ENCODE measurements at regions not wholly inside any gene's neighbourhood (a gene's known extent, or its start where the extent isn't known, plus 50 kb on each side); places are given as distances from the start of the nearest gene placed in this dataset.
"Not testable (repeated sequence)": the region's sequence is repeated elsewhere in the genome, so short reads cannot be mapped to it uniquely, and the experiment has no call there.

- no peak for TF ChIP-seq CTCF (IDR thresholded peaks at IDR 0.05)
- TF ChIP-seq POLR2A (IDR thresholded peaks at IDR 0.05) = no peak
- 54 to 58% methylated on average over 2 of the region's 2 CpGs for WGBS, 2 donors
- Histone ChIP-seq H3K9me3 (no peaks in the 10 kb centered on the region), H3K4me3 (replicated peaks in 1 of 3) (no peak overlapping the region), H3K36me3 (no peaks in the 10 kb centered on the region), H3K4me1 (no peaks in the 10 kb centered on the region), H3K27me3 (no peaks in the 10 kb centered on the region), H3K27ac (no peak overlapping the region)
- intact Hi-C loops (cut with DNase I) = no loop called here
- no peak for DNase-seq
Measured at GRCh38 chr4:79597266-79597665, 189.2 kb upstream of the GK2 start.

GRCh38 chr4:79592218-79592617 lies 184.2 kb upstream of the GK2 start:
- H3K36me3 ChIP-seq; H3K27ac ChIP-seq; intact Hi-C loops (cut with DNase I); H3K9me3 ChIP-seq; DNase-seq; H3K27me3 ChIP-seq; H3K4me3 ChIP-seq (replicated peaks in 1 of 3); H3K4me1 ChIP-seq: not testable (repeated sequence)
- WGBS, 2 donors = 63 to 73% methylated on average over 6 of the region's 6 CpGs

- Histone ChIP-seq H3K4me3 (replicated peaks in 1 of 3) (no peak overlapping the region), H3K9me3 (no peaks in the 10 kb centered on the region), H3K27ac (no peak overlapping the region), H3K27me3 (no peaks in the 10 kb centered on the region), H3K36me3 (no peaks in the 10 kb centered on the region), H3K4me1 (no peaks in the 10 kb centered on the region)
- no peak for TF ChIP-seq CTCF (IDR thresholded peaks at IDR 0.05)
- no peak for TF ChIP-seq POLR2A (IDR thresholded peaks at IDR 0.05)
- DNase-seq = no peak
- 71 to 82% methylated on average over 1 of the region's 1 CpG for WGBS, 2 donors
- intact Hi-C loops (cut with DNase I) = no loop called here
Measured at GRCh38 chr4:79588679-79589078, 180.7 kb upstream of the GK2 start.

GRCh38 chr4:79587207-79587606 lies 179.2 kb upstream of the GK2 start:
- H3K4me1 ChIP-seq; DNase-seq; H3K27me3 ChIP-seq; H3K4me3 ChIP-seq (replicated peaks in 1 of 3); H3K36me3 ChIP-seq; H3K27ac ChIP-seq; intact Hi-C loops (cut with DNase I); H3K9me3 ChIP-seq: not testable (repeated sequence)
- WGBS, 2 donors = 94 to 96% methylated on average over 2 of the region's 2 CpGs

GRCh38 chr4:79585834-79586233 lies 177.8 kb upstream of the GK2 start:
- DNase-seq = no peak
- H3K36me3 ChIP-seq = no peaks in the 10 kb centered on the region
- no peak overlapping the region for H3K4me3 ChIP-seq (replicated peaks in 1 of 3)
- H3K4me1 ChIP-seq = no peaks in the 10 kb centered on the region
- no peak overlapping the region for H3K27ac ChIP-seq
- no peaks in the 10 kb centered on the region for H3K27me3 ChIP-seq
- intact Hi-C loops (cut with DNase I) = no loop called here
- H3K9me3 ChIP-seq = no peaks in the 10 kb centered on the region
- TF ChIP-seq CTCF (IDR thresholded peaks at IDR 0.05) (no peak), POLR2A (IDR thresholded peaks at IDR 0.05) (no peak)
- 85 to 87% methylated on average over 3 of the region's 3 CpGs for WGBS, 2 donors

GRCh38 chr4:79585330-79585729 lies 177.3 kb upstream of the GK2 start:
- Histone ChIP-seq H3K4me1 (no peaks in the 10 kb centered on the region), H3K36me3 (no peaks in the 10 kb centered on the region), H3K9me3 (no peaks in the 10 kb centered on the region), H3K27me3 (no peaks in the 10 kb centered on the region), H3K27ac (no peak overlapping the region), H3K4me3 (replicated peaks in 1 of 3) (no peak overlapping the region)
- intact Hi-C loops (cut with DNase I) = no loop called here
- WGBS, 2 donors = 68 to 84% methylated on average over 2 of the region's 2 CpGs
- TF ChIP-seq CTCF (IDR thresholded peaks at IDR 0.05) (no peak), POLR2A (IDR thresholded peaks at IDR 0.05) (no peak)
- DNase-seq = no peak

Data from thyroid gland (tissue), 4 donors.